ENCODE measurements at regions not wholly inside any gene's neighbourhood (a gene's known extent, or its start where the extent isn't known, plus 50 kb on each side); places are given as distances from the start of the nearest gene placed in this dataset.

DNA sequence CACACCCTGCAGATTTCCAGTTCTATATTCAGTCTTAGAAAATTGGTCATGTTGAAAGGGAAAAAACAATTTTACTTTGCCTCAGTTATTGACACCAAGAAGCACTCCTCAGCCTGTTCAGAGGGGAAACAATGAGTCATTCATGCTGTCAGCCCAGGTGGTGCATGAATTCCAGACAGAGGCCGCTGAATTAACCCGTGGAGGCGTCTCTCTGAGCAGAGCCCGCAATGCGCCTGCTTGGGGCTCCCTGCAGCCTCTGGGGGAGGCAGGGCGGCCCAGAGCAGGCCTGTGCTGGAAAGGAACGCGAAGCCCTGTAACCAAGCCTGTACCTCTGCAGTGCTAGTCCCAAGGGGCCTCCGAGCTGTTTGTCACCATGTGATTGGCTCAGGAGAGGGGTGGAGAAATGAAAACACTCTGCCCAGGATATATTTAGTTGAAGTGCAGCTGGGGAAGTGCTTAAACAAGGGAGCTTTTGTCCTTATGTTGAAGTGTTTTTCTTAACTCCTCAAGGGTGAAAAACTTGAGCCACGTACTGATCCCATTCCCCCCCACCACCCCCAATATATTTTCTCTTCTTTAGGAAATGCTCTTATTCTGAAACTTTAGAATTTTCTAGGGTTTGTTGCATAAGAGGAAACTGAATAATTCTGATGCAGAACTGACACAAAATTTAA is 68.3 kb upstream of the CHD2 start (continued):
- TF ChIP-seq, protein P1, sequence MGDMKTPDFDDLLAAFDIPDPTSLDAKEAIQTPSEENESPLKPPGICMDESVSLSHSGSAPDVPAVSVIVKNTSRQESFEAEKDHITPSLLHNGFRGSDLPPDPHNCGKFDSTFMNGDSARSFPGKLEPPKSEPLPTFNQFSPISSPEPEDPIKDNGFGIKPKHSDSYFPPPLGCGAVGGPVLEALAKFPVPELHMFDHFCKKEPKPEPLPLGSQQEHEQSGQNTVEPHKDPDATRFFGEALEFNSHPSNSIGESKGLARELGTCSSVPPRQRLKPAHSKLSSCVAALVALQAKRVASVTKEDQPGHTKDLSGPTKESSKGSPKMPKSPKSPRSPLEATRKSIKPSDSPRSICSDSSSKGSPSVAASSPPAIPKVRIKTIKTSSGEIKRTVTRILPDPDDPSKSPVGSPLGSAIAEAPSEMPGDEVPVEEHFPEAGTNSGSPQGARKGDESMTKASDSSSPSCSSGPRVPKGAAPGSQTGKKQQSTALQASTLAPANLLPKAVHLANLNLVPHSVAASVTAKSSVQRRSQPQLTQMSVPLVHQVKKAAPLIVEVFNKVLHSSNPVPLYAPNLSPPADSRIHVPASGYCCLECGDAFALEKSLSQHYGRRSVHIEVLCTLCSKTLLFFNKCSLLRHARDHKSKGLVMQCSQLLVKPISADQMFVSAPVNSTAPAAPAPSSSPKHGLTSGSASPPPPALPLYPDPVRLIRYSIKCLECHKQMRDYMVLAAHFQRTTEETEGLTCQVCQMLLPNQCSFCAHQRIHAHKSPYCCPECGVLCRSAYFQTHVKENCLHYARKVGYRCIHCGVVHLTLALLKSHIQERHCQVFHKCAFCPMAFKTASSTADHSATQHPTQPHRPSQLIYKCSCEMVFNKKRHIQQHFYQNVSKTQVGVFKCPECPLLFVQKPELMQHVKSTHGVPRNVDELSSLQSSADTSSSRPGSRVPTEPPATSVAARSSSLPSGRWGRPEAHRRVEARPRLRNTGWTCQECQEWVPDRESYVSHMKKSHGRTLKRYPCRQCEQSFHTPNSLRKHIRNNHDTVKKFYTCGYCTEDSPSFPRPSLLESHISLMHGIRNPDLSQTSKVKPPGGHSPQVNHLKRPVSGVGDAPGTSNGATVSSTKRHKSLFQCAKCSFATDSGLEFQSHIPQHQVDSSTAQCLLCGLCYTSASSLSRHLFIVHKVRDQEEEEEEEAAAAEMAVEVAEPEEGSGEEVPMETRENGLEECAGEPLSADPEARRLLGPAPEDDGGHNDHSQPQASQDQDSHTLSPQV (IDR thresholded peaks at IDR 0.05): no peak
- TF ChIP-seq, protein P2, sequence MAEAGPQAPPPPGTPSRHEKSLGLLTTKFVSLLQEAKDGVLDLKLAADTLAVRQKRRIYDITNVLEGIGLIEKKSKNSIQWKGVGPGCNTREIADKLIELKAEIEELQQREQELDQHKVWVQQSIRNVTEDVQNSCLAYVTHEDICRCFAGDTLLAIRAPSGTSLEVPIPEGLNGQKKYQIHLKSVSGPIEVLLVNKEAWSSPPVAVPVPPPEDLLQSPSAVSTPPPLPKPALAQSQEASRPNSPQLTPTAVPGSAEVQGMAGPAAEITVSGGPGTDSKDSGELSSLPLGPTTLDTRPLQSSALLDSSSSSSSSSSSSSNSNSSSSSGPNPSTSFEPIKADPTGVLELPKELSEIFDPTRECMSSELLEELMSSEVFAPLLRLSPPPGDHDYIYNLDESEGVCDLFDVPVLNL (IDR thresholded peaks at IDR 0.05; ENCODE audit: low read depth, low read length): no peak
- TF ChIP-seq ZNF274 (IDR thresholded peaks at IDR 0.05; ENCODE audit: insufficient read depth, insufficient read length) (no peak), PAX5 (IDR thresholded peaks at IDR 0.05; ENCODE audit: borderline replicate concordance, low read depth, low read length) (no peak), HDGF (IDR thresholded peaks at IDR 0.05) (peak; percentile 83; the same call in 1 of the 2 replicates), ETV6 (conservative IDR thresholded peaks at IDR 0.05 in 1 of 2, IDR thresholded peaks at IDR 0.05 in 1 of 2; ENCODE audit: borderline replicate concordance in 1 of 2, low read depth in 1 of 2) (peak in 1 of 2 experiments; percentile 86; a peak in 2 of 4 replicates), CEBPB (IDR thresholded peaks at IDR 0.05; ENCODE audit: borderline replicate concordance in 1 of 2, low read depth in 2 of 2, low read length in 2 of 2) (no peak; a peak in 1 of 4 replicates), NFYB (IDR thresholded peaks at IDR 0.05; ENCODE audit: insufficient read depth, low read depth, low read length) (peak; percentile 59; the same call in 1 of the 2 replicates), CHD4 (IDR thresholded peaks at IDR 0.05) (no peak), RELA (IDR thresholded peaks at IDR 0.05; ENCODE audit: borderline replicate concordance, partially characterized antibody) (peak; percentile 32), MTA2 (IDR thresholded peaks at IDR 0.05; ENCODE audit: low read depth) (peak; percentile 48; the same call in 1 of the 2 replicates), ASH2L (IDR thresholded peaks at IDR 0.05; ENCODE audit: borderline replicate concordance, low read depth) (no peak; the same call in 1 of the 2 replicates), YBX1 (IDR thresholded peaks at IDR 0.05) (no peak), SREBF1 (IDR thresholded peaks at IDR 0.05; ENCODE audit: low read length) (no peak)
- TF ChIP-seq, protein P3, sequence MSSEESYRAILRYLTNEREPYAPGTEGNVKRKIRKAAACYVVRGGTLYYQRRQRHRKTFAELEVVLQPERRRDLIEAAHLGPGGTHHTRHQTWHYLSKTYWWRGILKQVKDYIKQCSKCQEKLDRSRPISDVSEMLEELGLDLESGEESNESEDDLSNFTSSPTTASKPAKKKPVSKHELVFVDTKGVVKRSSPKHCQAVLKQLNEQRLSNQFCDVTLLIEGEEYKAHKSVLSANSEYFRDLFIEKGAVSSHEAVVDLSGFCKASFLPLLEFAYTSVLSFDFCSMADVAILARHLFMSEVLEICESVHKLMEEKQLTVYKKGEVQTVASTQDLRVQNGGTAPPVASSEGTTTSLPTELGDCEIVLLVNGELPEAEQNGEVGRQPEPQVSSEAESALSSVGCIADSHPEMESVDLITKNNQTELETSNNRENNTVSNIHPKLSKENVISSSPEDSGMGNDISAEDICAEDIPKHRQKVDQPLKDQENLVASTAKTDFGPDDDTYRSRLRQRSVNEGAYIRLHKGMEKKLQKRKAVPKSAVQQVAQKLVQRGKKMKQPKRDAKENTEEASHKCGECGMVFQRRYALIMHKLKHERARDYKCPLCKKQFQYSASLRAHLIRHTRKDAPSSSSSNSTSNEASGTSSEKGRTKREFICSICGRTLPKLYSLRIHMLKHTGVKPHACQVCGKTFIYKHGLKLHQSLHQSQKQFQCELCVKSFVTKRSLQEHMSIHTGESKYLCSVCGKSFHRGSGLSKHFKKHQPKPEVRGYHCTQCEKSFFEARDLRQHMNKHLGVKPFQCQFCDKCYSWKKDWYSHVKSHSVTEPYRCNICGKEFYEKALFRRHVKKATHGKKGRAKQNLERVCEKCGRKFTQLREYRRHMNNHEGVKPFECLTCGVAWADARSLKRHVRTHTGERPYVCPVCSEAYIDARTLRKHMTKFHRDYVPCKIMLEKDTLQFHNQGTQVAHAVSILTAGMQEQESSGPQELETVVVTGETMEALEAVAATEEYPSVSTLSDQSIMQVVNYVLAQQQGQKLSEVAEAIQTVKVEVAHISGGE (CRISPR knock-in tag; IDR thresholded peaks at IDR 0.05): no peak
- TF ChIP-seq, protein P4, sequence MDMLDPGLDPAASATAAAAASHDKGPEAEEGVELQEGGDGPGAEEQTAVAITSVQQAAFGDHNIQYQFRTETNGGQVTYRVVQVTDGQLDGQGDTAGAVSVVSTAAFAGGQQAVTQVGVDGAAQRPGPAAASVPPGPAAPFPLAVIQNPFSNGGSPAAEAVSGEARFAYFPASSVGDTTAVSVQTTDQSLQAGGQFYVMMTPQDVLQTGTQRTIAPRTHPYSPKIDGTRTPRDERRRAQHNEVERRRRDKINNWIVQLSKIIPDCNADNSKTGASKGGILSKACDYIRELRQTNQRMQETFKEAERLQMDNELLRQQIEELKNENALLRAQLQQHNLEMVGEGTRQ (IDR thresholded peaks at IDR 0.05; ENCODE audit: borderline replicate concordance, low read depth, low read length): no peak; the same call in 1 of the 2 replicates
- TF ChIP-seq, protein P5, sequence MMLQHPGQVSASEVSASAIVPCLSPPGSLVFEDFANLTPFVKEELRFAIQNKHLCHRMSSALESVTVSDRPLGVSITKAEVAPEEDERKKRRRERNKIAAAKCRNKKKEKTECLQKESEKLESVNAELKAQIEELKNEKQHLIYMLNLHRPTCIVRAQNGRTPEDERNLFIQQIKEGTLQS (IDR thresholded peaks at IDR 0.05; ENCODE audit: borderline replicate concordance, extremely low read depth, low read depth, low read length): no peak
